ENCODE measurements at regions not wholly inside any gene's neighbourhood (a gene's known extent, or its start where the extent isn't known, plus 50 kb on each side); places are given as distances from the start of the nearest gene placed in this dataset.
"Not testable (repeated sequence)": the region's sequence is repeated elsewhere in the genome, so short reads cannot be mapped to it uniquely, and the experiment has no call there.

- no peak for DNase-seq (ENCODE audit: low spot score)
- TF ChIP-seq, protein P1, sequence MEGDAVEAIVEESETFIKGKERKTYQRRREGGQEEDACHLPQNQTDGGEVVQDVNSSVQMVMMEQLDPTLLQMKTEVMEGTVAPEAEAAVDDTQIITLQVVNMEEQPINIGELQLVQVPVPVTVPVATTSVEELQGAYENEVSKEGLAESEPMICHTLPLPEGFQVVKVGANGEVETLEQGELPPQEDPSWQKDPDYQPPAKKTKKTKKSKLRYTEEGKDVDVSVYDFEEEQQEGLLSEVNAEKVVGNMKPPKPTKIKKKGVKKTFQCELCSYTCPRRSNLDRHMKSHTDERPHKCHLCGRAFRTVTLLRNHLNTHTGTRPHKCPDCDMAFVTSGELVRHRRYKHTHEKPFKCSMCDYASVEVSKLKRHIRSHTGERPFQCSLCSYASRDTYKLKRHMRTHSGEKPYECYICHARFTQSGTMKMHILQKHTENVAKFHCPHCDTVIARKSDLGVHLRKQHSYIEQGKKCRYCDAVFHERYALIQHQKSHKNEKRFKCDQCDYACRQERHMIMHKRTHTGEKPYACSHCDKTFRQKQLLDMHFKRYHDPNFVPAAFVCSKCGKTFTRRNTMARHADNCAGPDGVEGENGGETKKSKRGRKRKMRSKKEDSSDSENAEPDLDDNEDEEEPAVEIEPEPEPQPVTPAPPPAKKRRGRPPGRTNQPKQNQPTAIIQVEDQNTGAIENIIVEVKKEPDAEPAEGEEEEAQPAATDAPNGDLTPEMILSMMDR (IDR thresholded peaks at IDR 0.05; ENCODE audit: extremely low read depth, missing control alignments) = no peak
These were observed 722.6 kb downstream of the METTL4 start for GRCh38 chr18:1848716-1849115.

- TF ChIP-seq, protein P1 (IDR thresholded peaks at IDR 0.05; ENCODE audit: extremely low read depth, missing control alignments) = no peak
- DNase-seq (ENCODE audit: low spot score) = no peak
These were observed 721.9 kb downstream of the METTL4 start for GRCh38 chr18:1849386-1849785.

GRCh38 chr18:1857281-1857680 is 714.0 kb downstream of the METTL4 start:
- DNase-seq (ENCODE audit: low spot score) = not testable (repeated sequence)

DNA sequence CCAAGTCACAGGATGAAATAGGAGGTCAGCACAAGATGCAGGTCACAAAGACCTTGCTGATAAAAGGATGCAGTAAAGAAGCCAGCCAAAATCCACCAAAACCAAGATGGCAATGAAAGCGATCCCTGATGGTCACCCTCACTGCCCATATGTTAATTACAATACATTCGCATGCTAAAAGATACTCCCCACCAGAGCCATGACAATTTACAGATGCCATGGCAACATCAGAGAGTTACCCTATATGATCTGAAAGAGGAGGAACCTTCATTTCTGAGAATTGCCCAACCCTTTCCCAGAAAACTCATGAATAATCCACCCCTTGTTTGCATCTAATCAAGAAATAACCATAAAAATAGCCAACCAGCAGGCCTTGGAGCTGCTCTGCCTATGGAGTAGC is 709.8 kb downstream of the METTL4 start:
- DNase-seq (ENCODE audit: low spot score) = no peak
- TF ChIP-seq, protein P1 (IDR thresholded peaks at IDR 0.05; ENCODE audit: extremely low read depth, missing control alignments) = no peak

DNA sequence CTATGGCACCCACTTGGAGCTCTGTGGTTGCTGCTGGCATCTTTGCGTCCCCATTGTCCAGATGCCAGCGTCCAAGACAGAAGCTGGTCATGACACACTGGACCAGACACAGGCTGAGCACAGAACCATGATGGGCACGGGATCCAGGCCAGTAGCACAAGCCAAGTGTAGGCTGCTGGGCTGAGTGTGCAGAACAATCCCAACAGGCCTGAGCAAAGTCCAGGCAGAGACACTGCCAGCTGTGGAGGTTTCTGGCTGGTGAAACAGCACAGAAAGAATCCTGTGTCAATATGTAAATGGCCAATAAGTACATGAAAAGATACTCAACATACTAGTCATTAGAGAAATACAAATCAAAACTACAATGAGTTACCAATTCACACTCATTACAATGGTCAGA is 705.4 kb downstream of the METTL4 start:
- DNase-seq (ENCODE audit: low spot score) = no peak

DNA sequence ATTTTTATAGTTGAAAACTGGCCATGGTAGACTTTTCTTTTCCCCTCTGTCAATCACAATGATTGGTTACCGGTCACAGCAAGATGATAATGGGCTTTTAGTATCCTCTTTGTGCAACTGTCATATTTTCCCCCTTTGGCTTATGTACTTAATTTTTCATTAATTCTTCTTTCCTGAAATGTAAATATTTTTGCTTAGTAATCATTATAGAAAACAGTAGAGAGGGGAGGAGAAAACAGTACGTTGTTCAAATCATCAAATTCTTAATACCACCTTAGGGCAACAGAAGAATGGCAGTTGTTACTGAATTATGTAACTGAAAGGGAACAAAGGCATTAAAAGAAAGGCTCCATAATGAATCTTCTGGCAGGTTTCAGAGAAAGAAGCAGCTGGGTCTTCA is 699.0 kb downstream of the METTL4 start:
- DNase-seq (ENCODE audit: low spot score) = no peak
- TF ChIP-seq, protein P1 (IDR thresholded peaks at IDR 0.05; ENCODE audit: extremely low read depth, missing control alignments) = no peak

More for the DNA sequence above, 705.4 kb downstream of the METTL4 start:
- TF ChIP-seq, protein P1 (IDR thresholded peaks at IDR 0.05; ENCODE audit: extremely low read depth, missing control alignments) = no peak

DNA sequence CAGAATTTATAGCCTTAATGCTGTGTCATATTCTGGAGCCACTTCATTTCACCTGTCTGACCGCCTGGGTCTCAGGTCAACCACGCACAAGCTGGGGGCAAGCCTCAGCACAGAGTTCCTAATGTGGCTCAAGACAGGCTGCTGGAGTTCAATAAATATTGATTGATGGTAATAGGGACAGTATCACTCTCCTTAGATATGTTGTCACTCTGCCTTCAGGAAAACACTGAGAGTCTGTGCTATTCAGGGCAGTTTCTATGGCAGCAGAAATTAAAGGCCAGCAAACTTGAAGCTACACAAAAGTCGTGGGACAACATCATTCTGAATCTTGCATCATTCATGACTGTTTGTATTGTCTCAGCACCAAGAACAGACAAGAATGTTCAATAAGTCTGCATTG is 696.1 kb downstream of the METTL4 start:
- no peak for DNase-seq (ENCODE audit: low spot score)
- TF ChIP-seq, protein P1 (IDR thresholded peaks at IDR 0.05; ENCODE audit: extremely low read depth, missing control alignments) = no peak

DNA sequence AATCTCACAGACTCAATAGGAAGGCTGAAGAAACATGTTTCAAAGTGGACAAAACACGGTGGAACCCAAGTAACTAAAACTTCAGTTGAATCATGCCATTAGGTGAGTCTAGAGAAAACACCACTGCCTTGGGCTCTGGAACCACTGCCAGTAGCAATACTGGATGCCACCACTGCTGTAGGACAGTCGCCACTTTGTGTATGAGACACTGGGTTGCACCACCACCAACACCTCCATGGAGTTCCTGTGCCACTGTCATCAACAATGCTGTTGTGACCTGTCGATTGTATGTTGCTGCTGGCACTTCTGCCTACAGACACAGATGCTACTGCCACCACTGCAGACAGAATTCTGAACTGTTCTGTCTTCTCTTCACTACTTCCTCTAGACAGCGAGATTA is 686.7 kb downstream of the METTL4 start:
- TF ChIP-seq, protein P1 (IDR thresholded peaks at IDR 0.05; ENCODE audit: extremely low read depth, missing control alignments) = no peak
- no peak for DNase-seq (ENCODE audit: low spot score)

All from GM20000 (cell line).